ENCODE measurements at regions not wholly inside any gene's neighbourhood (a gene's known extent, or its start where the extent isn't known, plus 50 kb on each side); places are given as distances from the start of the nearest gene placed in this dataset.

DNA sequence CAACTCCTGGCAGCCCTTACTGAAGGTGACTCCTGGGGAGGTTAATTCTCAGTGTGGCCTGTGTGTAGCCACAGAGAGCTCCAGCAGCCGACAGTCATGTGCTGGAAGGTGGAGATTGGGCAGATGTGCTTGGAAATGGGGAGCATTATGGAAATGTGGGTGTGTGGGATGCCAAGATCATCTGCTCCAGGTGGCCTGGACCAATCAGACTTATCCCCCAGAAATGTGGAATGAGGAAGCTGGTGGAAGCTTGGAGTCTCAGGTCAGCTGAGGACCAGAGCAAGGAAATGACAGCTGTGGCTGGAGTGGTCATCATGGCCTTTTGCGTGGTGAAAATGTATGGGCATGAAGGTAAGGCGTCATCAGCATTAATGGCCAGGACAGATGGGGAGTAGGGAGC lies 234.0 kb downstream of the MIAT start:
- peaks cover 10 to 37% of the 10 kb centered on the region in 2 donors for H3K4me1 ChIP-seq

DNA sequence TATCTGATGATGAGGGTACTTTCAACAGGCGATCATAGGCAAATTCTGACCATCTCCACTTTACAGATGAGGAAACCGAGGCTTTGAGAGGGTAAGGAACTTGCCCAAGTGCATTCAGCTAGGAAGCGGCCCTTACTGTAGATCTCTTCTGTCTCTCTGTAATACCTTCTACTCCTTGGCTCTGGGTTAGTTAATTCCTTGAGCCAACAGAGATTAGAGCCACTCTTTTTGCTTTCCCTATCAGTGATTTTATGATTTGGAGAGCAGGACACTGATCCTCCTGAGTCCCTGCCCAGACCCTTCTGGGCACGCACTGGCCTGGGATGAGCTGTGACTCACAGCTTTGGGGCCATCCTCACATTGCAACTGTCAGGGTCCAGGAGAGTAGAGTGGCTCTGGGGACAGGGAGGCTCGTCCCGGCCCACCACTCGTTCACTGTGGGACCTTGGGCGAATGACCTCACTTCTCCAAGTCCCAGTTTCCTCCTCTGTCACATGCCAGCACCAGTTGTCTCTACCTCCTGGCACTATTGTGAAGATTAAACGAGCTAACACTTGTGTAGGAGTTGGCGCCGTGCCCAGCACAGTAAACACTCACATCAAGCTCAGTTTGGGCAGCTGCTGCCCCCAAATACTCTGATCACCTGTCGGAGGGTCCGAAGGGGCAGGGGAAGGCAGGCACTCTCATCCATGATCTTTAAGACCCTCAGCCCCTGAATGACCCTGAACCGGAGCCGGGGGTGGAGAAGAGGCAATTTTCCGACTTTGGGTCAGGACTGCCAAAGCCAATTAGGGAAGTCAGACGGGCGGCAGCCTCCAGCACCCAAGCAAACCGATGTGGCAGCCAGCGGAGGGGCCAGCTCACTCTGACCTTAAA lies 235.0 kb downstream of the MIAT start:
- Histone ChIP-seq H3K27me3 (no peaks in the 10 kb centered on the region), H3K4me1 (peaks cover 10 to 33% of the 10 kb centered on the region in 2 donors), H3K4me3 (replicated peaks in 1 of 3) (no peak overlapping the region), H3K36me3 (no peaks in the 10 kb centered on the region), H3K9me3 (no peaks in the 10 kb centered on the region), H3K27ac (no peak overlapping the region)
- TF ChIP-seq, protein P1, sequence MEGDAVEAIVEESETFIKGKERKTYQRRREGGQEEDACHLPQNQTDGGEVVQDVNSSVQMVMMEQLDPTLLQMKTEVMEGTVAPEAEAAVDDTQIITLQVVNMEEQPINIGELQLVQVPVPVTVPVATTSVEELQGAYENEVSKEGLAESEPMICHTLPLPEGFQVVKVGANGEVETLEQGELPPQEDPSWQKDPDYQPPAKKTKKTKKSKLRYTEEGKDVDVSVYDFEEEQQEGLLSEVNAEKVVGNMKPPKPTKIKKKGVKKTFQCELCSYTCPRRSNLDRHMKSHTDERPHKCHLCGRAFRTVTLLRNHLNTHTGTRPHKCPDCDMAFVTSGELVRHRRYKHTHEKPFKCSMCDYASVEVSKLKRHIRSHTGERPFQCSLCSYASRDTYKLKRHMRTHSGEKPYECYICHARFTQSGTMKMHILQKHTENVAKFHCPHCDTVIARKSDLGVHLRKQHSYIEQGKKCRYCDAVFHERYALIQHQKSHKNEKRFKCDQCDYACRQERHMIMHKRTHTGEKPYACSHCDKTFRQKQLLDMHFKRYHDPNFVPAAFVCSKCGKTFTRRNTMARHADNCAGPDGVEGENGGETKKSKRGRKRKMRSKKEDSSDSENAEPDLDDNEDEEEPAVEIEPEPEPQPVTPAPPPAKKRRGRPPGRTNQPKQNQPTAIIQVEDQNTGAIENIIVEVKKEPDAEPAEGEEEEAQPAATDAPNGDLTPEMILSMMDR (IDR thresholded peaks at IDR 0.05): no peak
- TF ChIP-seq POLR2A (IDR thresholded peaks at IDR 0.05): no peak
- intact Hi-C loops (cut with DNase I): no loop called here
- peak in 1 of 2 donors; percentile 14 for DNase-seq
- 54 to 59% methylated on average over 20 of the region's 20 CpGs for WGBS, 2 donors

More for the DNA sequence above, 234.0 kb downstream of the MIAT start:
- no peak overlapping the region for H3K27ac ChIP-seq
- WGBS, 2 donors: 92 to 94% methylated on average over 3 of the region's 3 CpGs
- no peaks in the 10 kb centered on the region for H3K36me3 ChIP-seq
- intact Hi-C loops (cut with DNase I): no loop called here
- TF ChIP-seq, protein P1 (IDR thresholded peaks at IDR 0.05): no peak
- TF ChIP-seq POLR2A (IDR thresholded peaks at IDR 0.05): no peak
- no peaks in the 10 kb centered on the region for H3K9me3 ChIP-seq
- no peak for DNase-seq
- H3K27me3 ChIP-seq: no peaks in the 10 kb centered on the region
- no peak overlapping the region for H3K4me3 ChIP-seq (replicated peaks in 1 of 3)

DNA sequence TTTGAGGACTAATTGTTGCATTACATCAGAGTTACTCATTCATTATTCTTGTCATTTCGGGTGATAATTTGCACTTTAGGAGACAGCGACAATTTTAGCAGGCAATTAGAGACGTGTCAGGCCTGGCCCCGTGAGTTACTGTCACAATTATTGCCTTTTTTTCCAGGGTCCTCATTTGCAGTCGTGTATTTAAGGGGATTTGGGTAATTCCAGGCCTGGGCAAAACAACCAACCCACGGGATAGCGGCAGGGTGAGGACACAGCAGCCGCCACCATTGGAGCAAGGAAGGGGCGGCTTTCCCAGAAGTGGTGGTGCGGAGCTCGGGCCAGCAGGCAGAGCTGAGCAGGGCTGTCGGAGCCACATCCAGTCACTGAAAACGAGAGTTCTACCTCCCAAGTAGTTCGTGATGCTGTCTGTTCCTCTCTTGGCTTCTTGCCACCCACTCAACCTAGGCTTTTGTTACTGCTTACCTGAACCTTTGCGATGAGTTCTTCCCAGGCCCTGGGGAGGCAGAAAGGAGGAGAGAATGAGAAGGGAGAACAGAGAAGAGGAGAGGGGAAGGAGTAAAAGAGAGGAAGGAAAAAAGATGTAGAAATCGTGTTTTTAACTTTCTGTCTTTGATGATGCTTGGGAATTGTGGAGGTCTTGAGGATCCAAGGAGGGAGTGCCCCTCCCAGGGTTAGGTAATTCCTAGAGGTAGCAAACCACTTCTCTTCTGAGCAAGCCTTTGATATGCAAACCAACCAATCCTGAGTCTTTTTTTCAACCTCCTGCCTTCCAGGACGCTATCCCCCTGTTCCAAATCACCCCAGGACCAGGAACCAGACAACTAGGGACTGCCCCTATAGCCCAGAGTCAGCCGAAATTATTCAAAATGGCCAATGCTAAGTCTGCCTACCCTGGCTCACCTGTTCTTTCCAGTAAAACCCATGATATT lies 236.1 kb downstream of the MIAT start:
- H3K36me3 ChIP-seq: no peaks in the 10 kb centered on the region
- peak; percentile 18 to 28 for DNase-seq
- peak overlapping the region in 1 of 3 donors; percentile 4 for H3K27ac ChIP-seq
- WGBS, 2 donors: 61 to 70% methylated on average over 18 of the region's 18 CpGs
- peaks cover 10 to 27% of the 10 kb centered on the region in 2 donors for H3K4me1 ChIP-seq
- H3K27me3 ChIP-seq: no peaks in the 10 kb centered on the region
- no peak overlapping the region for H3K4me3 ChIP-seq (replicated peaks in 1 of 3)
- TF ChIP-seq, protein P1 (IDR thresholded peaks at IDR 0.05): no peak
- no peak for TF ChIP-seq POLR2A (IDR thresholded peaks at IDR 0.05)
- intact Hi-C loops (cut with DNase I): no loop called here
- no peaks in the 10 kb centered on the region for H3K9me3 ChIP-seq

DNA sequence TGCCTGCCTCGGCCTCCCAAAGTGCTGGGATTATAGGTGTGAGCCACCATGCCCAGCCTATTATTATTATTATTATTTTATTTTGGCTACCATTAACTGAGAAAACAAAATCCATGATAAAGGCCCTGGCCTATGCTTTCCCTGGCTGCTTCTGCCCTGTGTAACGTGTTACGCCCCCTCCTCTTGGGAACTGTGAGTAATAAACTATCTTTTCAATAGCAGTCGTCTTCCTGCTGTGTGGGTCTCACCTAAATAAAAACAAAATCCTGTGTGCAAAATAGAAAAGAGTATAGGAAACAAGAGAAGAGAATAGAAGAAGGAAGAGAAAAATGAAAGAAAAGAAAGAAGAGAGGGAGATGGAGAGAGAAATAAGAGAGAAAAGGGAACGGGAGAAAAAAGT lies 237.0 kb downstream of the MIAT start:
- no peak for TF ChIP-seq POLR2A (IDR thresholded peaks at IDR 0.05)
- TF ChIP-seq, protein P1 (IDR thresholded peaks at IDR 0.05): no peak
- peak overlapping the region in 1 of 3 donors; percentile 48 for H3K27ac ChIP-seq
- 80 to 84% methylated on average over 5 of the region's 5 CpGs for WGBS, 2 donors
- H3K36me3 ChIP-seq: no peaks in the 10 kb centered on the region
- H3K27me3 ChIP-seq: no peaks in the 10 kb centered on the region
- no peak for DNase-seq
- H3K4me3 ChIP-seq (replicated peaks in 1 of 3): no peak overlapping the region
- intact Hi-C loops (cut with DNase I): no loop called here
- H3K4me1 ChIP-seq: peaks cover 10 to 27% of the 10 kb centered on the region in 2 donors
- no peaks in the 10 kb centered on the region for H3K9me3 ChIP-seq
